ENCODE measurements at regions not wholly inside any gene's neighbourhood (a gene's known extent, or its start where the extent isn't known, plus 50 kb on each side); places are given as distances from the start of the nearest gene placed in this dataset.
"Not testable (repeated sequence)": the region's sequence is repeated elsewhere in the genome, so short reads cannot be mapped to it uniquely, and the experiment has no call there.

- no peak for ATAC-seq
These were observed 650.7 kb upstream of the GRID2 start for GRCh38 chr4:91653067-91653466.

- ATAC-seq: no peak
These were observed 622.7 kb upstream of the GRID2 start for GRCh38 chr4:91681091-91681490.

- no peak for ATAC-seq
These were observed 622.2 kb upstream of the GRID2 start for GRCh38 chr4:91681544-91681943.

GRCh38 chr4:91684955-91685354, 618.8 kb upstream of the GRID2 start:
- no peak for ATAC-seq

- no peak for ATAC-seq
These were observed 615.4 kb upstream of the GRID2 start for GRCh38 chr4:91688413-91688812.

GRCh38 chr4:91699691-91700090, 604.1 kb upstream of the GRID2 start:
- ATAC-seq: not testable (repeated sequence)

GRCh38 chr4:91729851-91730250, 573.9 kb upstream of the GRID2 start:
- no peak for ATAC-seq

GRCh38 chr4:91734682-91735081, 569.1 kb upstream of the GRID2 start:
- ATAC-seq: no peak

GRCh38 chr4:91738831-91739230, 564.9 kb upstream of the GRID2 start:
- not testable (repeated sequence) for ATAC-seq

GRCh38 chr4:91746551-91746950, 557.2 kb upstream of the GRID2 start:
- no peak for ATAC-seq

- ATAC-seq: no peak
These were observed 551.8 kb upstream of the GRID2 start for GRCh38 chr4:91751961-91752360.

- no peak for ATAC-seq
These were observed 549.0 kb upstream of the GRID2 start for GRCh38 chr4:91754716-91755115.

GRCh38 chr4:91758487-91758886, 545.3 kb upstream of the GRID2 start:
- ATAC-seq: no peak

- no peak for ATAC-seq
These were observed 539.7 kb upstream of the GRID2 start for GRCh38 chr4:91764085-91764484.

GRCh38 chr4:91769912-91770311, 533.9 kb upstream of the GRID2 start:
- no peak for ATAC-seq

- ATAC-seq: not testable (repeated sequence)
These were observed 512.1 kb upstream of the GRID2 start for GRCh38 chr4:91791631-91792030.

- no peak for ATAC-seq
These were observed 507.8 kb upstream of the GRID2 start for GRCh38 chr4:91795947-91796346.

- ATAC-seq: no peak
These were observed 491.4 kb upstream of the GRID2 start for GRCh38 chr4:91812319-91812718.

- no peak for ATAC-seq
These were observed 479.0 kb upstream of the GRID2 start for GRCh38 chr4:91824773-91825172.

GRCh38 chr4:91826186-91826585, 477.6 kb upstream of the GRID2 start:
- ATAC-seq: no peak

- no peak for ATAC-seq
These were observed 475.9 kb upstream of the GRID2 start for GRCh38 chr4:91827914-91828313.

- no peak for ATAC-seq
These were observed 474.2 kb upstream of the GRID2 start for GRCh38 chr4:91829531-91829930.

GRCh38 chr4:91830681-91831395, 472.9 kb upstream of the GRID2 start:
- ATAC-seq: no peak

GRCh38 chr4:91837608-91838029, 466.1 kb upstream of the GRID2 start:
- ATAC-seq: no peak

Data from esophagus mucosa (tissue), 1 donor.